Cardiac fibroblast (primary cell): ENCODE measurements at regions not wholly inside any gene's neighbourhood (a gene's known extent, or its start where the extent isn't known, plus 50 kb on each side); places are given as distances from the start of the nearest gene placed in this dataset.

Experiments
- DNase-seq, 2 donors: peaks; one replicate each; pipeline versions ENCODE4 v3.0.0 to v3.0.0-alpha.2; 2010; ENCODE audit warnings: low read depth in 2 of 2
- H3K4me3 ChIP-seq, 2 donors: replicated peaks in 1 of 2; 1 replicate in 1 of 2; 2 replicates in 1 of 2; pipeline ENCODE4 v1.5.1; 2011; ENCODE audit warnings: low read depth in 2 of 2, low read length in 2 of 2, mild to moderate bottlenecking in 2 of 2, moderate library complexity in 1 of 2
- CTCF ChIP-seq: IDR thresholded peaks from one replicate; pipeline ENCODE4 v1.5.1; 2011; ENCODE audit warnings: low read depth, mild to moderate bottlenecking, low read length, inconsistent platforms

GRCh38 chr5:2175842-2176404 lies 293.2 kb upstream of the IRX4 start:
- no peak for TF ChIP-seq CTCF
- no peak overlapping the region for H3K4me3 ChIP-seq
- DNase-seq = no peak

- no peak for DNase-seq
- TF ChIP-seq CTCF = no peak
- H3K4me3 ChIP-seq = no peak overlapping the region
These were observed 292.3 kb upstream of the IRX4 start for GRCh38 chr5:2175041-2175440.

- no peak for TF ChIP-seq CTCF
- no peak for DNase-seq
- H3K4me3 ChIP-seq = no peak overlapping the region
These were observed 291.8 kb upstream of the IRX4 start for GRCh38 chr5:2174538-2174937.

- TF ChIP-seq CTCF = no peak
- DNase-seq = no peak
- no peak overlapping the region for H3K4me3 ChIP-seq
These were observed 290.6 kb upstream of the IRX4 start for GRCh38 chr5:2173151-2173834.

GRCh38 chr5:2172471-2172870 lies 289.7 kb upstream of the IRX4 start:
- no peak for DNase-seq
- TF ChIP-seq CTCF = no peak
- H3K4me3 ChIP-seq = no peak overlapping the region

GRCh38 chr5:2170761-2171160 lies 288.0 kb upstream of the IRX4 start:
- TF ChIP-seq CTCF = no peak
- no peak for DNase-seq
- H3K4me3 ChIP-seq = no peak overlapping the region
